ENCODE measurements at regions not wholly inside any gene's neighbourhood (a gene's known extent, or its start where the extent isn't known, plus 50 kb on each side); places are given as distances from the start of the nearest gene placed in this dataset.

DNA sequence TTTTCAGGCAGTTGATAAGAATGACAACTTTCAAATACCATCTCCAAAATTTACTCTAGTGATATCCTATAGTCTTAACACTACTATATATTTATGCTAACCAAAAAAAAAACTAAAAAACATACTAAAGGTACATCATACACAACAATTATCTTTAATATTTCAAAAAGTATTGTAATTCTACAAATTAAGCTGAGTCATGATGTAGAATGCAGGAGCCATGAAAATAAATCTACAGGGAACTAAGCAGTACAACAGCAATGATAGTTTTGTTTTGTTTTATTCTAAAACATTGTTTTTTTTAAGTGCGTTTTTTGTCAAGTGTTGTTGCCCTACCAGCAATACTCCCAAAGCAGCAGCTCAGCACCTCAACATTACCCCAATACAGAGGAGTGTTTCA is 314.3 kb downstream of the FSIP2 start:
- no peak for TF ChIP-seq POLR2A (IDR thresholded peaks at IDR 0.05)
- TF ChIP-seq, protein P1, sequence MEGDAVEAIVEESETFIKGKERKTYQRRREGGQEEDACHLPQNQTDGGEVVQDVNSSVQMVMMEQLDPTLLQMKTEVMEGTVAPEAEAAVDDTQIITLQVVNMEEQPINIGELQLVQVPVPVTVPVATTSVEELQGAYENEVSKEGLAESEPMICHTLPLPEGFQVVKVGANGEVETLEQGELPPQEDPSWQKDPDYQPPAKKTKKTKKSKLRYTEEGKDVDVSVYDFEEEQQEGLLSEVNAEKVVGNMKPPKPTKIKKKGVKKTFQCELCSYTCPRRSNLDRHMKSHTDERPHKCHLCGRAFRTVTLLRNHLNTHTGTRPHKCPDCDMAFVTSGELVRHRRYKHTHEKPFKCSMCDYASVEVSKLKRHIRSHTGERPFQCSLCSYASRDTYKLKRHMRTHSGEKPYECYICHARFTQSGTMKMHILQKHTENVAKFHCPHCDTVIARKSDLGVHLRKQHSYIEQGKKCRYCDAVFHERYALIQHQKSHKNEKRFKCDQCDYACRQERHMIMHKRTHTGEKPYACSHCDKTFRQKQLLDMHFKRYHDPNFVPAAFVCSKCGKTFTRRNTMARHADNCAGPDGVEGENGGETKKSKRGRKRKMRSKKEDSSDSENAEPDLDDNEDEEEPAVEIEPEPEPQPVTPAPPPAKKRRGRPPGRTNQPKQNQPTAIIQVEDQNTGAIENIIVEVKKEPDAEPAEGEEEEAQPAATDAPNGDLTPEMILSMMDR (IDR thresholded peaks at IDR 0.05) = no peak
- no peak for TF ChIP-seq EP300 (IDR thresholded peaks at IDR 0.05)
